ENCODE measurements at regions not wholly inside any gene's neighbourhood (a gene's known extent, or its start where the extent isn't known, plus 50 kb on each side); places are given as distances from the start of the nearest gene placed in this dataset.

DNA sequence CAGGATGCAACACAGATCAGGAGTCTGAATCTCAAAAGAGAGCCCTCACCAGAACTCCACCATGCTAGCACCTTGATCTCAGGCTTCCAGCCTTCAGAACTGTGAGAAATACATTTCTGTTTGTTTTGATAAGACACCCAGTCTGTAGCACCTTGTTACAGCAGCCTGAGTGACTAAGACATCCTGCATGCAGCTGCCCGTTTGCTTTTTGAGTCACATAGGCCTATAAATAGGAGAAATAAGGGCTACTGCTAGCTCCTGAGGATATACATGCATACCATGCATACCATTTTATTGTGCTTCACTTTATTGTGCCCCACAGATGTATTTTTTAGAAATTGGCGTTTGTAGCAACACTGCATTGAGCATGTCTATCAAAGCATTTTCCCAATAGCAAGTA lies 337.8 kb downstream of the CDH2 start:
- Histone ChIP-seq H3K27ac (no peak overlapping the region), H3K27me3 (no peaks in the 10 kb centered on the region), H3K36me3 (no peaks in the 10 kb centered on the region), H3K4me2 (no peak overlapping the region), H3K9me3 (no peaks in the 10 kb centered on the region), H3K4me3 (no peak overlapping the region), H3K9ac (no peak overlapping the region), H3K4me1 (no peaks in the 10 kb centered on the region), H4K20me1 (no peaks in the 10 kb centered on the region)
- no peak for TF ChIP-seq Cebpa-rat (IDR thresholded peaks at IDR 0.05)

GRCh38 chr18:27838225-27838624 lies 338.7 kb downstream of the CDH2 start:
- no peaks in the 10 kb centered on the region for H4K20me1 ChIP-seq
- H3K27me3 ChIP-seq, result no peaks in the 10 kb centered on the region
- H3K9me3 ChIP-seq, result no peaks in the 10 kb centered on the region
- H3K9ac ChIP-seq, result no peak overlapping the region
- TF ChIP-seq Cebpa-rat (IDR thresholded peaks at IDR 0.05), result no peak
- no peaks in the 10 kb centered on the region for H3K36me3 ChIP-seq
- H3K4me3 ChIP-seq, result no peak overlapping the region
- no peak overlapping the region for H3K4me2 ChIP-seq
- no peak overlapping the region for H3K27ac ChIP-seq
- no peaks in the 10 kb centered on the region for H3K4me1 ChIP-seq

DNA sequence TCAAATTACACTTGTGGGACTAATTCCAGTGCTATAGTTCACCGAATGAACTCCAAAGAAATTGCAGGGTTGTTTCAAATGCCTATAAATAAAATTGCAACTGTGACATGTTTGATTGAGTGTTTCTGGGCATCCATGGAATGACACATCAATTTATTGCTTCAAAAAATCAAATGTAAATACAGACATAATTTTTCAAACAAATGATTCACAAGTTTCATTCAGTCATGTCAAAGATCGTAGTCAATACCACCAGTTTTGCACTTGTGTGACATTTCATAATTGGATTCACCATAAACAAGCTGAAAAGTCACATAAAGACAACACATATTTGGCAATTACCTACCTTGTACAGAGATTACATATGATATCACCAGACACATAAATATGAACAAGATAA lies 350.8 kb downstream of the CDH2 start:
- H3K4me1 ChIP-seq, result no peaks in the 10 kb centered on the region
- no peak overlapping the region for H3K27ac ChIP-seq
- H4K20me1 ChIP-seq, result no peaks in the 10 kb centered on the region
- no peak for TF ChIP-seq Cebpa-rat (IDR thresholded peaks at IDR 0.05)
- no peak overlapping the region for H3K4me3 ChIP-seq
- no peak overlapping the region for H3K9ac ChIP-seq
- no peaks in the 10 kb centered on the region for H3K27me3 ChIP-seq
- H3K4me2 ChIP-seq, result no peak overlapping the region
- H3K36me3 ChIP-seq, result no peaks in the 10 kb centered on the region
- no peaks in the 10 kb centered on the region for H3K9me3 ChIP-seq

DNA sequence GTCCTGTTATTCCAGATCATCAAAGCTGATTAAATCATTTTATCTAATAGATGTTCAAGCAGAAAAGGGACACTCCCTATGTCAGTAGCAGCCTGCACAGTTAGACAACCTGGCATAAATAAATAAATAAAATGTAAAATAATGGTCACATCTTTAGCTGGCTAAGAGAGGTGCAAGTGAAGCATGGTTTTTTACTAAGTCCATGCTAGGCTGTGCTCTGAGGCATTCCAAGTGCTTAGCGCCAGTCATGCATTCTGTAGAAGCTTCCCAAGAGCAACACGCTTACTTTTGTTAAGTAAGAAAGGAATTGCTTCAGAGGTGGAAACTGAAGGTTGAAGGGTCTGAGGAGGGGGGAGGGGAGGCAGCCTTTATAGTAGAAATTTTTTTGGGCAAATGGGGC lies 351.2 kb downstream of the CDH2 start:
- Histone ChIP-seq H3K4me1 (no peaks in the 10 kb centered on the region), H4K20me1 (no peaks in the 10 kb centered on the region), H3K4me3 (no peak overlapping the region), H3K36me3 (no peaks in the 10 kb centered on the region), H3K27ac (no peak overlapping the region), H3K9ac (no peak overlapping the region), H3K27me3 (no peaks in the 10 kb centered on the region), H3K4me2 (no peak overlapping the region), H3K9me3 (no peaks in the 10 kb centered on the region)
- TF ChIP-seq Cebpa-rat (IDR thresholded peaks at IDR 0.05), result no peak

GRCh38 chr18:27824841-27825681 lies 351.9 kb downstream of the CDH2 start:
- Histone ChIP-seq H3K36me3 (no peaks in the 10 kb centered on the region), H3K27me3 (no peaks in the 10 kb centered on the region), H3K27ac (no peak overlapping the region), H3K4me2 (no peak overlapping the region), H3K4me1 (no peaks in the 10 kb centered on the region), H3K9ac (no peak overlapping the region), H3K4me3 (no peak overlapping the region), H4K20me1 (no peaks in the 10 kb centered on the region), H3K9me3 (no peaks in the 10 kb centered on the region)
- no peak for TF ChIP-seq Cebpa-rat (IDR thresholded peaks at IDR 0.05)

- TF ChIP-seq Cebpa-rat (IDR thresholded peaks at IDR 0.05), result no peak
- no peak overlapping the region for H3K9ac ChIP-seq
- no peak overlapping the region for H3K4me3 ChIP-seq
- H3K4me1 ChIP-seq, result no peaks in the 10 kb centered on the region
- no peaks in the 10 kb centered on the region for H3K9me3 ChIP-seq
- H3K4me2 ChIP-seq, result no peak overlapping the region
- H4K20me1 ChIP-seq, result no peaks in the 10 kb centered on the region
- no peak overlapping the region for H3K27ac ChIP-seq
- H3K36me3 ChIP-seq, result no peaks in the 10 kb centered on the region
- H3K27me3 ChIP-seq, result no peaks in the 10 kb centered on the region
Observed at GRCh38 chr18:27824275-27824674, 352.7 kb downstream of the CDH2 start.

DNA sequence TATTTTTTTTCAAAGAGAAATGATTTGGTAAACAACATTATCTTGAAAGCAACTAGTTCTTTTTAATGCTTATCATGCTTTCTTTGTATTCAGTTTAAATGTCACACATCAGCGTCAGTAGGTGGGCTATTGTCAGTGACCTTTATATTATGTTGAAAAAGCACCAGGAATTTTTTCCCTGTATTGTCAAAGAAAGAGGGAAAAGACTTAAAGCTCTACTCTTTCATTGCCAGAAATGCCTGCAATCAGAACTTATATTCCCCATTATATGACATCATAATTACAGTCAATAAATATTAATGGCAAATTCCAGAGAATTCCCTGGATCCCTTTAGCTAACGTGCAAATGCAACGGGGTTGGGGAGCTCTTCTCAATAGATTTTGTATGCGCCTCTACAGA lies 353.9 kb downstream of the CDH2 start:
- no peaks in the 10 kb centered on the region for H3K36me3 ChIP-seq
- no peak for TF ChIP-seq Cebpa-rat (IDR thresholded peaks at IDR 0.05)
- no peaks in the 10 kb centered on the region for H3K27me3 ChIP-seq
- no peaks in the 10 kb centered on the region for H4K20me1 ChIP-seq
- no peak overlapping the region for H3K4me2 ChIP-seq
- no peak overlapping the region for H3K9ac ChIP-seq
- no peaks in the 10 kb centered on the region for H3K9me3 ChIP-seq
- no peaks in the 10 kb centered on the region for H3K4me1 ChIP-seq
- H3K4me3 ChIP-seq, result no peak overlapping the region
- no peak overlapping the region for H3K27ac ChIP-seq

- no peak for TF ChIP-seq Cebpa-rat (IDR thresholded peaks at IDR 0.05)
- Histone ChIP-seq H3K36me3 (no peaks in the 10 kb centered on the region), H3K4me2 (no peak overlapping the region), H3K4me3 (no peak overlapping the region), H3K27ac (no peak overlapping the region), H3K27me3 (no peaks in the 10 kb centered on the region), H3K4me1 (no peaks in the 10 kb centered on the region), H4K20me1 (no peaks in the 10 kb centered on the region), H3K9ac (no peak overlapping the region), H3K9me3 (no peaks in the 10 kb centered on the region)
Observed at GRCh38 chr18:27808683-27809082, 368.2 kb downstream of the CDH2 start.

GRCh38 chr18:27803957-27804356 lies 373.0 kb downstream of the CDH2 start:
- Histone ChIP-seq H3K27me3 (no peaks in the 10 kb centered on the region), H4K20me1 (no peaks in the 10 kb centered on the region), H3K9ac (no peak overlapping the region), H3K9me3 (no peaks in the 10 kb centered on the region), H3K27ac (no peak overlapping the region), H3K36me3 (no peaks in the 10 kb centered on the region), H3K4me3 (no peak overlapping the region), H3K4me1 (no peaks in the 10 kb centered on the region), H3K4me2 (no peak overlapping the region)
- TF ChIP-seq Cebpa-rat (IDR thresholded peaks at IDR 0.05), result no peak

GRCh38 chr18:27797484-27797883 lies 379.4 kb downstream of the CDH2 start:
- TF ChIP-seq Cebpa-rat (IDR thresholded peaks at IDR 0.05), result no peak
- Histone ChIP-seq H3K9ac (no peak overlapping the region), H3K27ac (no peak overlapping the region), H3K36me3 (no peaks in the 10 kb centered on the region), H3K9me3 (no peaks in the 10 kb centered on the region), H3K4me2 (no peak overlapping the region), H4K20me1 (no peaks in the 10 kb centered on the region), H3K4me1 (no peaks in the 10 kb centered on the region), H3K27me3 (no peaks in the 10 kb centered on the region), H3K4me3 (no peak overlapping the region)

All from BLaER1 (cell line).